Hematopoietic multipotent progenitor cell (in vitro differentiated cells): ENCODE measurements at regions not wholly inside any gene's neighbourhood (a gene's known extent, or its start where the extent isn't known, plus 50 kb on each side); places are given as distances from the start of the nearest gene placed in this dataset. TPM values are rescaled to one million over a fixed set of nuclear protein-coding genes. Genes with fewer than 3 reads are reported as not detected.

Experiments
- small RNA-seq: library from RNA; depleted of rRNA; stranded (forward); fragments of <200 nt; gene quantifications from one replicate; pipeline ENCODE3, GENCODE V24; 2012

Small RNA genes lying in the stretch of these regions (small RNA-seq; reads per million reads assigned to genes)
- not detected for gene AC245452.3
- not detected for gene AC245517.3
- not detected for gene AC245517.5
- not detected for gene IGLVIV-59
